B cell (primary cell): ENCODE measurements at regions not wholly inside any gene's neighbourhood (a gene's known extent, or its start where the extent isn't known, plus 50 kb on each side); places are given as distances from the start of the nearest gene placed in this dataset.

ENCODE experiments used
- EZH2 ChIP-seq: IDR thresholded peaks from 2 replicates; pipeline ENCODE4 v1.6.1; 2012; ENCODE audit warnings: borderline replicate concordance, low read depth, mild to moderate bottlenecking, moderate library complexity, low read length; ENCODE audit not compliant: insufficient read depth, poor library complexity, severe bottlenecking
- TF ChIP-seq, protein P1 (sequence below): fragments of 200-600 bp; IDR thresholded peaks from one replicate; pipeline ENCODE4 v1.8.0; 2022; ENCODE audit warnings: antibody characterized with exemption, mild to moderate bottlenecking

GRCh38 chr20:39670988-39671387 is 708.8 kb downstream of the DHX35 start:
- TF ChIP-seq, protein P1, sequence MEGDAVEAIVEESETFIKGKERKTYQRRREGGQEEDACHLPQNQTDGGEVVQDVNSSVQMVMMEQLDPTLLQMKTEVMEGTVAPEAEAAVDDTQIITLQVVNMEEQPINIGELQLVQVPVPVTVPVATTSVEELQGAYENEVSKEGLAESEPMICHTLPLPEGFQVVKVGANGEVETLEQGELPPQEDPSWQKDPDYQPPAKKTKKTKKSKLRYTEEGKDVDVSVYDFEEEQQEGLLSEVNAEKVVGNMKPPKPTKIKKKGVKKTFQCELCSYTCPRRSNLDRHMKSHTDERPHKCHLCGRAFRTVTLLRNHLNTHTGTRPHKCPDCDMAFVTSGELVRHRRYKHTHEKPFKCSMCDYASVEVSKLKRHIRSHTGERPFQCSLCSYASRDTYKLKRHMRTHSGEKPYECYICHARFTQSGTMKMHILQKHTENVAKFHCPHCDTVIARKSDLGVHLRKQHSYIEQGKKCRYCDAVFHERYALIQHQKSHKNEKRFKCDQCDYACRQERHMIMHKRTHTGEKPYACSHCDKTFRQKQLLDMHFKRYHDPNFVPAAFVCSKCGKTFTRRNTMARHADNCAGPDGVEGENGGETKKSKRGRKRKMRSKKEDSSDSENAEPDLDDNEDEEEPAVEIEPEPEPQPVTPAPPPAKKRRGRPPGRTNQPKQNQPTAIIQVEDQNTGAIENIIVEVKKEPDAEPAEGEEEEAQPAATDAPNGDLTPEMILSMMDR = no peak
- TF ChIP-seq EZH2 = no peak
